ENCODE measurements at regions not wholly inside any gene's neighbourhood (a gene's known extent, or its start where the extent isn't known, plus 50 kb on each side); places are given as distances from the start of the nearest gene placed in this dataset.

DNA sequence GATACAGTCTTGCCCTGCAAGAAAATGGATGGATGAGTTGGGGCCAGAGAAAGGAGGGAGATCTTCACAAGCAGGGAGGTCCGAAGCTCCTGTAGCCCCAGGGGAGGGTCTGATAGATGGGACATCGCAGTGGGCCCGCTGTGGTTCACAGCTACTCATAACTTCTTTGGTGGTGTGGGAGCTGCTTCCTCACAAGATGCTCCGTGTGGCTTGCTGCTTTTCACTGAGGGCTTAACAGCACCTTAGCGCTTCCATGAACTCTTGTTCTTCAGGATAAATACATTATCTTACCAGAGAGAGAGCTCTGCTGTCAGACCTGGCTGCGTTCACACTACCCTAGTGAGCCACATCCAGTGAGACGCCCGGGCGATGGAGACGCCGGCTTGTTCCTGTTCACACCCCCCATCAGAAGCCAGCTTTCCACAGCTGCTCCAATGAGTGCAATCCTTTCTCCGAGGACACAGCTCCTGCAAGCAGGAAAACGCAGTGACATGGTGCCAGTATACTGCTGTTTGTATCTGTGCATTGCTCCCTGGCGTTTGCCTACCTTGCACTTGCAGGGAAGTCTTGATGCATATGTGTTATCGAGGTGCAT, 599.8 kb downstream of the AJAP1 start:
- TF ChIP-seq, protein P1, sequence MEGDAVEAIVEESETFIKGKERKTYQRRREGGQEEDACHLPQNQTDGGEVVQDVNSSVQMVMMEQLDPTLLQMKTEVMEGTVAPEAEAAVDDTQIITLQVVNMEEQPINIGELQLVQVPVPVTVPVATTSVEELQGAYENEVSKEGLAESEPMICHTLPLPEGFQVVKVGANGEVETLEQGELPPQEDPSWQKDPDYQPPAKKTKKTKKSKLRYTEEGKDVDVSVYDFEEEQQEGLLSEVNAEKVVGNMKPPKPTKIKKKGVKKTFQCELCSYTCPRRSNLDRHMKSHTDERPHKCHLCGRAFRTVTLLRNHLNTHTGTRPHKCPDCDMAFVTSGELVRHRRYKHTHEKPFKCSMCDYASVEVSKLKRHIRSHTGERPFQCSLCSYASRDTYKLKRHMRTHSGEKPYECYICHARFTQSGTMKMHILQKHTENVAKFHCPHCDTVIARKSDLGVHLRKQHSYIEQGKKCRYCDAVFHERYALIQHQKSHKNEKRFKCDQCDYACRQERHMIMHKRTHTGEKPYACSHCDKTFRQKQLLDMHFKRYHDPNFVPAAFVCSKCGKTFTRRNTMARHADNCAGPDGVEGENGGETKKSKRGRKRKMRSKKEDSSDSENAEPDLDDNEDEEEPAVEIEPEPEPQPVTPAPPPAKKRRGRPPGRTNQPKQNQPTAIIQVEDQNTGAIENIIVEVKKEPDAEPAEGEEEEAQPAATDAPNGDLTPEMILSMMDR (IDR thresholded peaks at IDR 0.05; ENCODE audit: low read depth, low read length, poor library complexity, severe bottlenecking), result no peak
- TF ChIP-seq EZH2phosphoT487 (IDR thresholded peaks at IDR 0.05; ENCODE audit: borderline replicate concordance, low read length), result no peak

Data from DOHH2 (cell line).